Neuron (in vitro differentiated cells): ENCODE measurements at regions not wholly inside any gene's neighbourhood (a gene's known extent, or its start where the extent isn't known, plus 50 kb on each side); places are given as distances from the start of the nearest gene placed in this dataset.

ENCODE experiments used
- H2AFZ ChIP-seq: one replicate; pipeline ENCODE4 v1.6.1; 2013; ENCODE audit warnings: low read depth, mild to moderate bottlenecking, inconsistent platforms, low read length, moderate library complexity
- H3K27me3 ChIP-seq: one replicate; pipeline ENCODE4 v1.6.1; 2013; ENCODE audit warnings: low read length; ENCODE audit not compliant: insufficient read depth
- H3K36me3 ChIP-seq: one replicate; pipeline ENCODE4 v1.6.1; 2013; ENCODE audit warnings: low read length; ENCODE audit not compliant: insufficient read depth
- H3K4me1 ChIP-seq: one replicate; pipeline ENCODE4 v1.6.1; 2013; ENCODE audit warnings: low read length; ENCODE audit not compliant: insufficient read depth
- H3K4me3 ChIP-seq: 2 replicates; pipeline ENCODE4 v1.5.1; 2013; ENCODE audit warnings: mild to moderate bottlenecking, low read length, moderate library complexity
- H3K9me3 ChIP-seq: one replicate; pipeline ENCODE4 v1.6.1; 2013; ENCODE audit warnings: low read length

GRCh38 chr2:862731-863466 is 87.8 kb upstream of the SNTG2 start:
- no peaks in the 10 kb centered on the region for H3K27me3 ChIP-seq

DNA sequence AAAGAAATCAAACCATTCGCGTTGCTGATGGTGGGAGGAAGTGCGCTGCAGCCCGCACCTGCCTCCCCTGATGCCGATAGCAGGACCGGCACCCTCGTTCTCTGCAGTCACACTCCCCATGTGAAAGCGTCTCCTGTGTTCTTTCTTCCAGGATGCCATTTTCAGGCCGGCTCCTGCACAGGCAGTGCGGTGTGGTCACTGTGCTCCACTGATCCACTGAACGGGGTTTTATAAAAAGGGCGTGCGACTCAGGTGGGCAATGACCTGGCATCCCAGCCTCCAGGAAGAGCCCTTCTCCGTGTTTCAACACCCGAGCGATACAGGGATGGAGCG is 88.3 kb upstream of the SNTG2 start:
- H2AFZ ChIP-seq, result no peak overlapping the region
- no peaks in the 10 kb centered on the region for H3K36me3 ChIP-seq
- no peaks in the 10 kb centered on the region for H3K27me3 ChIP-seq
- no peaks in the 10 kb centered on the region for H3K4me1 ChIP-seq
- H3K4me3 ChIP-seq, result no peak overlapping the region
- H3K9me3 ChIP-seq, result no peaks in the 10 kb centered on the region

More at GRCh38 chr2:862731-863466, 87.8 kb upstream of the SNTG2 start:
- no peaks in the 10 kb centered on the region for H3K4me1 ChIP-seq
- no peak overlapping the region for H3K4me3 ChIP-seq
- H3K9me3 ChIP-seq, result no peaks in the 10 kb centered on the region
- H3K36me3 ChIP-seq, result no peaks in the 10 kb centered on the region
- no peak overlapping the region for H2AFZ ChIP-seq

GRCh38 chr2:861655-862354 is 88.8 kb upstream of the SNTG2 start:
- H3K27me3 ChIP-seq, result no peaks in the 10 kb centered on the region
- no peak overlapping the region for H3K4me3 ChIP-seq
- no peaks in the 10 kb centered on the region for H3K4me1 ChIP-seq

GRCh38 chr2:860259-860855 is 90.3 kb upstream of the SNTG2 start:
- no peaks in the 10 kb centered on the region for H3K9me3 ChIP-seq
- H3K27me3 ChIP-seq, result no peaks in the 10 kb centered on the region
- H3K4me3 ChIP-seq, result no peak overlapping the region
- H2AFZ ChIP-seq, result no peak overlapping the region
- H3K36me3 ChIP-seq, result no peaks in the 10 kb centered on the region
- H3K4me1 ChIP-seq, result no peaks in the 10 kb centered on the region

More at GRCh38 chr2:861655-862354, 88.8 kb upstream of the SNTG2 start:
- Histone ChIP-seq H2AFZ (no peak overlapping the region), H3K9me3 (no peaks in the 10 kb centered on the region), H3K36me3 (no peaks in the 10 kb centered on the region)

- no peaks in the 10 kb centered on the region for H3K4me1 ChIP-seq
- no peak overlapping the region for H2AFZ ChIP-seq
- H3K36me3 ChIP-seq, result no peaks in the 10 kb centered on the region
- no peaks in the 10 kb centered on the region for H3K27me3 ChIP-seq
- H3K9me3 ChIP-seq, result no peaks in the 10 kb centered on the region
- no peak overlapping the region for H3K4me3 ChIP-seq
Observed at GRCh38 chr2:858646-859045, 92.0 kb upstream of the SNTG2 start.

- no peaks in the 10 kb centered on the region for H3K27me3 ChIP-seq
- no peak overlapping the region for H3K4me3 ChIP-seq
- H2AFZ ChIP-seq, result no peak overlapping the region
- no peaks in the 10 kb centered on the region for H3K9me3 ChIP-seq
- no peaks in the 10 kb centered on the region for H3K4me1 ChIP-seq
- H3K36me3 ChIP-seq, result no peaks in the 10 kb centered on the region
Observed at GRCh38 chr2:857937-858336, 92.7 kb upstream of the SNTG2 start.

DNA sequence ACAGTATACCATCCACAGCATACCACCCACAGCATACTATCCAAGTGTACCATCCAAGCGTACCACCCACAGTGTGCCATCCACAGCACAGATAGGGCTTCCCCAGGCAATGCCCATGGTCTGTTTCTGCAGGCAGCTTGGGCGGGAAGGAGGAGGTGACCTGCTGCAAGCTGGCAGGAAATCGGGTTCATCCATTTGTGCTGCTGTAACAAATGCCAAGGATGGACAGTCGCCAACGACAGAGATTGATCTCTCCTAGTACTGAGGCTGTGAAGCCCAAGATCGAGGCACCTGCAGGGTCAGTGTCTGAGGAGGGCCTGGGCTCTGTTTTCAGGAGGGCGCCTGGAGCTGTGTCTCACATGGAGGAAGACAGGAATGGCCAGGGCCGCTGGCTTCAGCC is 93.6 kb upstream of the SNTG2 start:
- no peaks in the 10 kb centered on the region for H3K27me3 ChIP-seq
- no peaks in the 10 kb centered on the region for H3K4me1 ChIP-seq
- H3K9me3 ChIP-seq, result no peaks in the 10 kb centered on the region
- no peaks in the 10 kb centered on the region for H3K36me3 ChIP-seq
- H2AFZ ChIP-seq, result no peak overlapping the region
- no peak overlapping the region for H3K4me3 ChIP-seq

- H3K36me3 ChIP-seq, result no peaks in the 10 kb centered on the region
- no peak overlapping the region for H2AFZ ChIP-seq
- no peaks in the 10 kb centered on the region for H3K9me3 ChIP-seq
- no peaks in the 10 kb centered on the region for H3K27me3 ChIP-seq
- no peaks in the 10 kb centered on the region for H3K4me1 ChIP-seq
- no peak overlapping the region for H3K4me3 ChIP-seq
Observed at GRCh38 chr2:856456-856855, 94.2 kb upstream of the SNTG2 start.

DNA sequence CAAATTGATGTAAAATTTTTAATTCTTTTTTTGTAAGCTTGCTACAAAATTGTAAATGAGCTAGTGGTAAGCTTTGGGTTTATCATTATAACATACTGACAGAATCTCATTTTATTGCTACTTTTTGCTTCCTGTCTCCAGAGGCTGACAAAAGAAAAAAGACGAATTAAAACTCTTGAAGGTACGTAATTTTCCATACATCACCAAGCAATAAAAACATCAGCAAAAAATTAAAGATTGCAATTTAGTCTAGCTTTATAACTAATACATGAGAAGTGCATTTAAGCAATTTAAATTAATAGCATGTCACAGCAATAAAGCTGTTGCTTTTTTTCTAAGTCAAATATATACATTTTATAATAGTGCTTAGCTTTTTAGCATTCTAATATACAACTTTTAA is 94.6 kb upstream of the SNTG2 start:
- Histone ChIP-seq H3K9me3 (no peaks in the 10 kb centered on the region), H3K36me3 (no peaks in the 10 kb centered on the region), H2AFZ (no peak overlapping the region), H3K27me3 (no peaks in the 10 kb centered on the region), H3K4me3 (no peak overlapping the region), H3K4me1 (no peaks in the 10 kb centered on the region)

DNA sequence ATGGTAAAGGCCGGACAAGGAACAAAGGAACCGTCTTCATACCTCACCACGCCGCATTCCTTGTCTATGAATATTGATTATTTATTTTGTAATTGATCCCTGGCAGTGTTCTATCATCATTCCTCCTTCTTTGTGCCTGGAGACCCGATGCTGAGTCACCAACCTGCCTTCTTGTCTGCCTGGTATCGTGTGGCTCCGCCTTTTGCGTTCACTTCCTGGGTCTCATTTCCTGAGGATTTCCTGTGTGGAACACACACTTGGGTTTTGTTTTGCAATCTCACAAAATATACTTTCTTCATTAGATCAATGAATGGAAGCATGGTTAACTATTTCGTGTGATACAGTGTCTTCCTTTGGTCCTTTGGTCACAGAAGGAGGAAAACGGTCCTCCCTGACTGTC is 95.5 kb upstream of the SNTG2 start:
- Histone ChIP-seq H3K4me1 (no peaks in the 10 kb centered on the region), H2AFZ (no peak overlapping the region), H3K9me3 (no peaks in the 10 kb centered on the region), H3K4me3 (no peak overlapping the region), H3K36me3 (no peaks in the 10 kb centered on the region), H3K27me3 (no peaks in the 10 kb centered on the region)

DNA sequence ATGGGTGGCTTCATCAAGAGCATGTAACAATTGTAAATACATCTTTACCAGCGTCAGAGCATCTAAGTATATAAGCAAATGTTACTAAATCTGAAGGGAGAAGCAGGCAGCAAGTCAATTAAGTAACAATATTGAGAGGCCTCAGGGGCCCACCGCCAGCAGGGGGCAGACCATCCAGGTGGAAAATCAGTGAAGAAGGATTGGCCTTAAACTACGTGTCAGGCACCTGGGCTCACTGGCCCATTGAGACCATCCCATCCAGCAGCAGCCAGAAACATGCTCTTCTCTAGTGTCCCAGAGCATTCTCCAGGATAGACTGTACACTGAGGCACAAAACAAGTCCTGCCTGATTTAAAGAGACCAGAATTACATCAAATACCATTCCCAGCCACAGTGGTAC is 96.2 kb upstream of the SNTG2 start:
- no peaks in the 10 kb centered on the region for H3K36me3 ChIP-seq

GRCh38 chr2:853203-853870 is 97.3 kb upstream of the SNTG2 start:
- no peaks in the 10 kb centered on the region for H3K4me1 ChIP-seq

More for the DNA sequence above, 96.2 kb upstream of the SNTG2 start:
- Histone ChIP-seq H3K9me3 (no peaks in the 10 kb centered on the region), H3K4me3 (no peak overlapping the region), H3K27me3 (no peaks in the 10 kb centered on the region), H2AFZ (no peak overlapping the region), H3K4me1 (no peaks in the 10 kb centered on the region)

GRCh38 chr2:852168-852567 is 98.5 kb upstream of the SNTG2 start:
- H3K4me3 ChIP-seq, result no peak overlapping the region
- H3K27me3 ChIP-seq, result no peaks in the 10 kb centered on the region
- no peaks in the 10 kb centered on the region for H3K4me1 ChIP-seq
- H3K36me3 ChIP-seq, result no peaks in the 10 kb centered on the region
- H3K9me3 ChIP-seq, result no peaks in the 10 kb centered on the region
- H2AFZ ChIP-seq, result no peak overlapping the region

More at GRCh38 chr2:853203-853870, 97.3 kb upstream of the SNTG2 start:
- Histone ChIP-seq H3K36me3 (no peaks in the 10 kb centered on the region), H3K4me3 (no peak overlapping the region), H3K27me3 (no peaks in the 10 kb centered on the region), H3K9me3 (no peaks in the 10 kb centered on the region), H2AFZ (no peak overlapping the region)
